CD4-positive, alpha-beta T cell (primary cell): ENCODE measurements at regions not wholly inside any gene's neighbourhood (a gene's known extent, or its start where the extent isn't known, plus 50 kb on each side); places are given as distances from the start of the nearest gene placed in this dataset.

ENCODE experiments used
- ATAC-seq: fragments of 200-7000 bp; cut with Tn5 transposase; one replicate; pipeline ENCODE4 v1.10.0; 2022; ENCODE audit warnings: mild to moderate bottlenecking; ENCODE audit not compliant: poor library complexity
- CTCF ChIA-PET: fragments of 350-600 bp; sonication (Branson Sonifier 250); formaldehyde crosslinking; loops from one replicate; lab custom pipeline; 2021; ENCODE audit warnings: antibody characterized with exemption, inconsistent platforms; lab: Charles Lee
- POLR2A ChIA-PET: fragments of 350-600 bp; sonication (Branson Sonifier 250); formaldehyde crosslinking; loops from one replicate; lab custom pipeline; 2021; ENCODE audit warnings: antibody characterized with exemption, inconsistent platforms; lab: Charles Lee
- DNase-seq, 14 experiments: peaks; one replicate each; pipeline ENCODE4 v3.0.0-alpha.2; 2013 to 2020; ENCODE audit warnings: mixed read lengths in 2 of 14
- H3K27ac ChIP-seq, 2 donors: one replicate each; pipeline versions ENCODE4 v1.5.1 to v1.7.0; 2013; ENCODE audit warnings: low read length in 2 of 2, low read depth in 1 of 2, mild to moderate bottlenecking in 1 of 2
- H3K27me3 ChIP-seq, 2 experiments: 1 replicate in 1 of 2; 2 replicates in 1 of 2; pipeline versions ENCODE4 v1.6.1 to v1.7.0; 2013; ENCODE audit warnings: low read length in 2 of 2, control low read depth in 1 of 2, mild to moderate bottlenecking in 1 of 2, moderate library complexity in 1 of 2; ENCODE audit not compliant: insufficient read depth in 2 of 2, control insufficient read depth in 1 of 2
- H3K36me3 ChIP-seq: one replicate; pipeline ENCODE4 v1.6.1; 2013; ENCODE audit warnings: low read length, control low read depth; ENCODE audit not compliant: insufficient read depth
- H3K4me1 ChIP-seq: one replicate; pipeline ENCODE4 v1.6.1; 2013; ENCODE audit warnings: low read length, control low read depth; ENCODE audit not compliant: insufficient read depth
- H3K4me3 ChIP-seq: one replicate; pipeline ENCODE4 v1.5.1; 2013; ENCODE audit warnings: mild to moderate bottlenecking, low read length, moderate library complexity
- H3K9me3 ChIP-seq, 2 experiments: 1 replicate in 1 of 2; 2 replicates in 1 of 2; pipeline versions ENCODE4 v1.6.1 to v1.7.0; 2013; ENCODE audit warnings: low read length in 2 of 2, mild to moderate bottlenecking in 2 of 2, control low read depth in 1 of 2, moderate library complexity in 1 of 2; ENCODE audit not compliant: control insufficient read depth in 1 of 2, insufficient read depth in 1 of 2
- H3K27ac Mint-ChIP-seq: one replicate; pipeline ENCODE4 v1.8.0; 2020; ENCODE audit warnings: mixed read lengths
- H3K27me3 Mint-ChIP-seq: one replicate; pipeline ENCODE4 v1.8.0; 2021; ENCODE audit warnings: mixed read lengths
- H3K36me3 Mint-ChIP-seq: one replicate; pipeline ENCODE4 v1.8.0; 2021; ENCODE audit warnings: low read depth, mixed read lengths
- H3K4me1 Mint-ChIP-seq: one replicate; pipeline ENCODE4 v1.8.0; 2021; ENCODE audit warnings: low read depth, mixed read lengths
- H3K4me3 Mint-ChIP-seq: one replicate; pipeline ENCODE4 v1.8.0; 2020; ENCODE audit warnings: mild to moderate bottlenecking, mixed read lengths
- H3K9me3 Mint-ChIP-seq: one replicate; pipeline ENCODE4 v1.8.0; 2020; ENCODE audit warnings: mixed read lengths
- CTCF ChIP-seq: fragments of 200-600 bp; IDR thresholded peaks from one replicate; pipeline ENCODE4 v1.8.0; 2022; ENCODE audit warnings: antibody characterized with exemption, mild to moderate bottlenecking
- intact Hi-C, 2 experiments: fragments of 100-400 bp; cut with DNase I in 1 of 2; cut with micrococcal nuclease in 1 of 2; formaldehyde crosslinking; loops; one replicate each; pipeline versions ENCODE4 v1.15.1 to v1.9.0; 2023 to 2025; cut with DNase I, micrococcal nuclease

- ChIA-PET CTCF (no interaction called here), POLR2A (no interaction called here)
- no peaks in the 10 kb centered on the region for H3K36me3 Mint-ChIP-seq
- H3K9me3 ChIP-seq: no peaks in the 10 kb centered on the region
- intact Hi-C loops: loop anchor here in 1 of 2 experiments (10.0 kb wide), 1 partner anchor 48 kb away; no protein-coding TSS in a partner anchor
- no peak overlapping the region for H3K4me3 ChIP-seq
- no peaks in the 10 kb centered on the region for H3K27me3 Mint-ChIP-seq
- H3K4me3 Mint-ChIP-seq: no peak overlapping the region
- H3K9me3 Mint-ChIP-seq: no peaks in the 10 kb centered on the region
- no peak for DNase-seq
- H3K4me1 ChIP-seq: peaks cover 10% of the 10 kb centered on the region
- no peak for ATAC-seq
- H3K27ac ChIP-seq: no peak overlapping the region
- no peaks in the 10 kb centered on the region for H3K27me3 ChIP-seq
- no peak overlapping the region for H3K27ac Mint-ChIP-seq
- no peak for TF ChIP-seq CTCF
- H3K36me3 ChIP-seq: no peaks in the 10 kb centered on the region
- H3K4me1 Mint-ChIP-seq: peaks cover 26% of the 10 kb centered on the region
Measured at GRCh38 chr1:221832617-221833016, 90.7 kb upstream of the DUSP10 start.

- ChIA-PET CTCF (no interaction called here), POLR2A (no interaction called here)
- peaks cover 10% of the 10 kb centered on the region for H3K4me1 ChIP-seq
- no peak overlapping the region for H3K4me3 ChIP-seq
- no peak overlapping the region for H3K27ac Mint-ChIP-seq
- TF ChIP-seq CTCF: no peak
- H3K27me3 Mint-ChIP-seq: no peaks in the 10 kb centered on the region
- H3K9me3 ChIP-seq: no peaks in the 10 kb centered on the region
- no peaks in the 10 kb centered on the region for H3K36me3 Mint-ChIP-seq
- intact Hi-C loops: loop anchor here in 1 of 2 experiments (10.0 kb wide), 1 partner anchor 47 kb away; no protein-coding TSS in a partner anchor
- H3K9me3 Mint-ChIP-seq: no peaks in the 10 kb centered on the region
- no peaks in the 10 kb centered on the region for H3K27me3 ChIP-seq
- H3K4me3 Mint-ChIP-seq: no peak overlapping the region
- H3K27ac ChIP-seq: no peak overlapping the region
- no peak for ATAC-seq
- DNase-seq: no peak
- H3K36me3 ChIP-seq: no peaks in the 10 kb centered on the region
- peaks cover 27% of the 10 kb centered on the region for H3K4me1 Mint-ChIP-seq
Measured at GRCh38 chr1:221832151-221832550, 90.3 kb upstream of the DUSP10 start.

- Histone ChIP-seq H3K9me3 (no peaks in the 10 kb centered on the region), H3K36me3 (no peaks in the 10 kb centered on the region), H3K4me1 (peaks cover 17% of the 10 kb centered on the region), H3K27me3 (no peaks in the 10 kb centered on the region), H3K4me3 (no peak overlapping the region), H3K27ac (peak overlapping the region in 1 of 2 donors; percentile 59)
- POLR2A ChIA-PET: interaction anchor here (0.6 to 1.5 kb wide), 3 partner anchors 51 to 87 kb away, joined by 3 to 4 read pairs (median 3); partner anchors contain the start of gene DUSP10
- ATAC-seq (peak; percentile 79), DNase-seq (peak in 6 of 14 experiments; percentile 8 to 72 (median 52))
- H3K27me3 Mint-ChIP-seq: no peaks in the 10 kb centered on the region
- no peaks in the 10 kb centered on the region for H3K9me3 Mint-ChIP-seq
- H3K4me1 Mint-ChIP-seq: peaks cover 40% of the 10 kb centered on the region
- CTCF ChIA-PET: no interaction called here
- intact Hi-C loops: loop anchor here in 1 of 2 experiments (10.0 kb wide), 1 partner anchor 45 kb away; no protein-coding TSS in a partner anchor
- no peaks in the 10 kb centered on the region for H3K36me3 Mint-ChIP-seq
- H3K27ac Mint-ChIP-seq: peak overlapping the region; percentile 70
- no peak for TF ChIP-seq CTCF
- H3K4me3 Mint-ChIP-seq: peak overlapping the region; percentile 31
Measured at GRCh38 chr1:221829327-221830015, 87.6 kb upstream of the DUSP10 start.
